Loucy (cell line): ENCODE measurements at regions not wholly inside any gene's neighbourhood (a gene's known extent, or its start where the extent isn't known, plus 50 kb on each side); places are given as distances from the start of the nearest gene placed in this dataset.

Experiments used
- H2AFZ ChIP-seq: fragments of 200-600 bp; sonication (generic); 2 replicates; pipeline ENCODE4 v1.6.0; 2016; ENCODE audit warnings: antibody characterized with exemption, mild to moderate bottlenecking, low read length, moderate library complexity
- H3F3A ChIP-seq: fragments of 200-600 bp; 2 replicates; pipeline ENCODE4 v1.6.0; 2016; ENCODE audit warnings: antibody characterized with exemption, low read depth, mild to moderate bottlenecking
- H3K27me3 ChIP-seq: fragments of 200-600 bp; sonication (generic); 2 replicates; pipeline ENCODE4 v1.6.1; 2014; ENCODE audit warnings: low read length, mild to moderate bottlenecking; ENCODE audit not compliant: insufficient read depth, poor library complexity, severe bottlenecking
- H3K36me3 ChIP-seq: fragments of 200-600 bp; sonication (generic); 2 replicates; pipeline ENCODE4 v1.6.1; 2016; ENCODE audit warnings: low read length; ENCODE audit not compliant: insufficient read depth
- H3K4me1 ChIP-seq: fragments of 200-600 bp; sonication (generic); 2 replicates; pipeline ENCODE4 v1.5.1; 2014; ENCODE audit warnings: low read length, mild to moderate bottlenecking; ENCODE audit not compliant: insufficient read depth, poor library complexity, severe bottlenecking
- H3K4me2 ChIP-seq: fragments of 200-600 bp; sonication (generic); 2 replicates; pipeline ENCODE4 v1.6.0; 2014; ENCODE audit warnings: antibody characterized with exemption, low read length, low read depth, mild to moderate bottlenecking; ENCODE audit not compliant: poor library complexity, severe bottlenecking
- H3K4me3 ChIP-seq: fragments of 200-600 bp; sonication (generic); 2 replicates; pipeline ENCODE4 v1.5.1; 2014; ENCODE audit warnings: low read length, mild to moderate bottlenecking, mixed read lengths; ENCODE audit not compliant: poor library complexity, severe bottlenecking
- H3K79me2 ChIP-seq: fragments of 200-600 bp; sonication (generic); 2 replicates; pipeline ENCODE4 v1.6.1; 2014; ENCODE audit warnings: low read length; ENCODE audit not compliant: insufficient read depth
- H3K9ac ChIP-seq: fragments of 200-600 bp; sonication (generic); 2 replicates; pipeline ENCODE4 v1.6.0; 2014; ENCODE audit warnings: mild to moderate bottlenecking, low read depth, low read length, moderate library complexity; ENCODE audit not compliant: poor library complexity, severe bottlenecking
- H3K9me2 ChIP-seq: fragments of 200-600 bp; sonication (generic); replicated peaks from 2 replicates; pipeline ENCODE4 v1.6.1; 2016; ENCODE audit warnings: low read depth, low read length, mixed read lengths
- H3K9me3 ChIP-seq: fragments of 200-600 bp; sonication (generic); 2 replicates; pipeline ENCODE4 v1.6.1; 2014; ENCODE audit warnings: mild to moderate bottlenecking, antibody characterized with exemption, low read length, low read depth; ENCODE audit not compliant: insufficient read depth
- H4K20me1 ChIP-seq: fragments of 200-600 bp; sonication (generic); 2 replicates; pipeline ENCODE4 v1.6.0; 2014; ENCODE audit warnings: antibody characterized with exemption, low read length, mild to moderate bottlenecking; ENCODE audit not compliant: insufficient read depth, poor library complexity, severe bottlenecking
- CTCF ChIP-seq: fragments of 200-600 bp; sonication (generic); conservative IDR thresholded peaks from 2 replicates; pipeline ENCODE4 v1.5.1; 2014; ENCODE audit warnings: mild to moderate bottlenecking, antibody characterized with exemption, low read length
- EZH2phosphoT487 ChIP-seq: fragments of 200-600 bp; IDR thresholded peaks from 2 replicates; pipeline ENCODE4 v1.6.1; 2018; ENCODE audit warnings: antibody characterized with exemption, mild to moderate bottlenecking, moderate library complexity, borderline replicate concordance

GRCh38 chr5:42881416-42882117 lies 69.9 kb upstream of the SELENOP start:
- Histone ChIP-seq H3K4me3 (no peak overlapping the region), H3K27me3 (no peaks in the 10 kb centered on the region), H3K9ac (no peak overlapping the region), H3K4me1 (no peaks in the 10 kb centered on the region), H3K9me3 (no peaks in the 10 kb centered on the region), H3K4me2 (no peak overlapping the region), H3K36me3 (no peaks in the 10 kb centered on the region), H4K20me1 (no peaks in the 10 kb centered on the region), H2AFZ (no peak overlapping the region), H3K9me2 (no peaks in the 10 kb centered on the region), H3K79me2 (no peaks in the 10 kb centered on the region), H3F3A (no peaks in the 10 kb centered on the region)
- TF ChIP-seq CTCF (no peak), EZH2phosphoT487 (no peak)

- Histone ChIP-seq H3F3A (no peaks in the 10 kb centered on the region), H3K27me3 (no peaks in the 10 kb centered on the region), H3K9me3 (no peaks in the 10 kb centered on the region), H3K4me2 (no peak overlapping the region), H2AFZ (no peak overlapping the region), H3K9ac (no peak overlapping the region), H3K4me1 (no peaks in the 10 kb centered on the region), H3K79me2 (no peaks in the 10 kb centered on the region), H3K36me3 (no peaks in the 10 kb centered on the region), H3K4me3 (no peak overlapping the region), H4K20me1 (no peaks in the 10 kb centered on the region), H3K9me2 (no peaks in the 10 kb centered on the region)
- no peak for TF ChIP-seq CTCF
- no peak for TF ChIP-seq EZH2phosphoT487
These were observed 68.9 kb upstream of the SELENOP start for GRCh38 chr5:42880496-42881150.

- H3K9me3 ChIP-seq, result no peaks in the 10 kb centered on the region
These were observed 67.6 kb upstream of the SELENOP start for GRCh38 chr5:42879291-42879690.

More at GRCh38 chr5:42879291-42879690, 67.6 kb upstream of the SELENOP start:
- Histone ChIP-seq H3F3A (no peaks in the 10 kb centered on the region), H3K9me2 (no peaks in the 10 kb centered on the region), H3K36me3 (no peaks in the 10 kb centered on the region), H4K20me1 (no peaks in the 10 kb centered on the region), H2AFZ (no peak overlapping the region), H3K4me1 (no peaks in the 10 kb centered on the region), H3K27me3 (no peaks in the 10 kb centered on the region), H3K9ac (no peak overlapping the region), H3K4me2 (no peak overlapping the region), H3K4me3 (no peak overlapping the region), H3K79me2 (no peaks in the 10 kb centered on the region)
- TF ChIP-seq EZH2phosphoT487, result no peak
- TF ChIP-seq CTCF, result no peak
